Astrocyte of the cerebellum (primary cell): ENCODE measurements at regions not wholly inside any gene's neighbourhood (a gene's known extent, or its start where the extent isn't known, plus 50 kb on each side); places are given as distances from the start of the nearest gene placed in this dataset.

Experiments used
- DNase-seq: peaks from one replicate; pipeline ENCODE4 v3.0.0-alpha.2; 2011; ENCODE audit warnings: low read depth
- H3K4me3 ChIP-seq: 2 replicates; pipeline ENCODE4 v1.5.1; 2011; ENCODE audit warnings: mild to moderate bottlenecking, low read depth, low read length, moderate library complexity
- CTCF ChIP-seq: IDR thresholded peaks from 2 replicates; pipeline ENCODE4 v1.5.1; 2012; ENCODE audit warnings: low read length, low read depth, moderate library complexity, mild to moderate bottlenecking; ENCODE audit errors: missing control alignments
- in situ Hi-C: cut with HindIII; loops from 2 replicates; pipeline ENCODE4 v1.10.0; 2017; ENCODE audit warnings: low sequenced_read_pairs

GRCh38 chr15:95987886-95988573 lies 342.5 kb upstream of the NR2F2 start:
- no peak for TF ChIP-seq CTCF
- DNase-seq = no peak
- no peak overlapping the region for H3K4me3 ChIP-seq
- in situ Hi-C loops = no loop called here

GRCh38 chr15:95988574-95988887 lies 342.0 kb upstream of the NR2F2 start:
- in situ Hi-C loops = no loop called here
- H3K4me3 ChIP-seq = no peak overlapping the region
- TF ChIP-seq CTCF = no peak
- DNase-seq = no peak

- in situ Hi-C loops = no loop called here
- no peak overlapping the region for H3K4me3 ChIP-seq
- TF ChIP-seq CTCF = no peak
- DNase-seq = no peak
Measured at GRCh38 chr15:95989392-95989791, 341.1 kb upstream of the NR2F2 start.

- TF ChIP-seq CTCF = no peak
- peak; percentile 15 for DNase-seq
- H3K4me3 ChIP-seq = no peak overlapping the region
- in situ Hi-C loops = no loop called here
Measured at GRCh38 chr15:95990833-95991232, 339.7 kb upstream of the NR2F2 start.

GRCh38 chr15:95994418-95994817 lies 336.1 kb upstream of the NR2F2 start:
- in situ Hi-C loops = no loop called here
- H3K4me3 ChIP-seq = no peak overlapping the region
- DNase-seq = peak; percentile 23
- TF ChIP-seq CTCF = no peak

GRCh38 chr15:95995375-95996168 lies 334.9 kb upstream of the NR2F2 start:
- TF ChIP-seq CTCF = no peak
- DNase-seq = peak; percentile 46
- H3K4me3 ChIP-seq = no peak overlapping the region
- in situ Hi-C loops = no loop called here
